Erythroblast (primary cell): ENCODE measurements at regions not wholly inside any gene's neighbourhood (a gene's known extent, or its start where the extent isn't known, plus 50 kb on each side); places are given as distances from the start of the nearest gene placed in this dataset.

Experiments
- GATA1 ChIP-seq: IDR thresholded peaks from 2 replicates; pipeline ENCODE4 v1.6.1; 2011; ENCODE audit warnings: low read depth, mild to moderate bottlenecking, control low read depth, low read length, moderate library complexity
- POLR2A ChIP-seq: IDR thresholded peaks from 2 replicates; pipeline ENCODE4 v1.6.1; 2011; ENCODE audit warnings: mild to moderate bottlenecking, low read length

DNA sequence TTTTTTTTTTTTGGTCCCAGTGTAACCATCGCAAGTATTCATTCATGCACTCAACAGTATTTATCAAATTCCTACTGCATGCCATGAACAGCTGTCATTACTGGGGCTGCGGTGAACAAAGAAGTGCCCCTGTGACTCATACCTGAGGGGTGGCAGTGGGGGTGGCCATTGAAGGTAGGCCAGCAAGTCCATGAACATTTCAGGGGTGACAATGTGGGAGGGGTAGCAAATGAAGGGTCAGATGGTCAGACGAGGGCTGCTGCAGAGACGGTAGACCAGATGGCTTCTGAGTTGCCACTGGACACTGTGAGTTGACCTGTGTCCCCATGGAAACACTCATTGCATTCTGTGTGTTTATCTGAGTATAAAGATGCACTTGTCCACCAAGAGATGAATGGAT lies 92.5 kb upstream of the PITRM1 start:
- TF ChIP-seq POLR2A (no peak), GATA1 (no peak)
